Astrocyte of the spinal cord (primary cell): ENCODE measurements at regions not wholly inside any gene's neighbourhood (a gene's known extent, or its start where the extent isn't known, plus 50 kb on each side); places are given as distances from the start of the nearest gene placed in this dataset.

ENCODE experiments used
- DNase-seq: peaks from one replicate; pipeline ENCODE4 v3.0.0; 2011; ENCODE audit warnings: low read depth, low spot score
- H3K4me3 ChIP-seq: 2 replicates; pipeline ENCODE4 v1.5.1; 2011; ENCODE audit warnings: low read depth, mild to moderate bottlenecking, low read length, moderate library complexity
- in situ Hi-C: cut with HindIII; loops from 2 replicates; pipeline ENCODE4 v1.10.0; 2017; ENCODE audit warnings: low sequenced_read_pairs
- TF ChIP-seq, protein P1 (sequence below): IDR thresholded peaks from 2 replicates; pipeline ENCODE4 v1.5.1; 2012; ENCODE audit warnings: low read depth, mild to moderate bottlenecking, low read length, inconsistent platforms

- in situ Hi-C loops, result no loop called here
- TF ChIP-seq, protein P1, sequence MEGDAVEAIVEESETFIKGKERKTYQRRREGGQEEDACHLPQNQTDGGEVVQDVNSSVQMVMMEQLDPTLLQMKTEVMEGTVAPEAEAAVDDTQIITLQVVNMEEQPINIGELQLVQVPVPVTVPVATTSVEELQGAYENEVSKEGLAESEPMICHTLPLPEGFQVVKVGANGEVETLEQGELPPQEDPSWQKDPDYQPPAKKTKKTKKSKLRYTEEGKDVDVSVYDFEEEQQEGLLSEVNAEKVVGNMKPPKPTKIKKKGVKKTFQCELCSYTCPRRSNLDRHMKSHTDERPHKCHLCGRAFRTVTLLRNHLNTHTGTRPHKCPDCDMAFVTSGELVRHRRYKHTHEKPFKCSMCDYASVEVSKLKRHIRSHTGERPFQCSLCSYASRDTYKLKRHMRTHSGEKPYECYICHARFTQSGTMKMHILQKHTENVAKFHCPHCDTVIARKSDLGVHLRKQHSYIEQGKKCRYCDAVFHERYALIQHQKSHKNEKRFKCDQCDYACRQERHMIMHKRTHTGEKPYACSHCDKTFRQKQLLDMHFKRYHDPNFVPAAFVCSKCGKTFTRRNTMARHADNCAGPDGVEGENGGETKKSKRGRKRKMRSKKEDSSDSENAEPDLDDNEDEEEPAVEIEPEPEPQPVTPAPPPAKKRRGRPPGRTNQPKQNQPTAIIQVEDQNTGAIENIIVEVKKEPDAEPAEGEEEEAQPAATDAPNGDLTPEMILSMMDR, result no peak
- no peak overlapping the region for H3K4me3 ChIP-seq
- no peak for DNase-seq
Measured at GRCh38 chr7:50196719-50197118, 103.7 kb upstream of the ZPBP start.

DNA sequence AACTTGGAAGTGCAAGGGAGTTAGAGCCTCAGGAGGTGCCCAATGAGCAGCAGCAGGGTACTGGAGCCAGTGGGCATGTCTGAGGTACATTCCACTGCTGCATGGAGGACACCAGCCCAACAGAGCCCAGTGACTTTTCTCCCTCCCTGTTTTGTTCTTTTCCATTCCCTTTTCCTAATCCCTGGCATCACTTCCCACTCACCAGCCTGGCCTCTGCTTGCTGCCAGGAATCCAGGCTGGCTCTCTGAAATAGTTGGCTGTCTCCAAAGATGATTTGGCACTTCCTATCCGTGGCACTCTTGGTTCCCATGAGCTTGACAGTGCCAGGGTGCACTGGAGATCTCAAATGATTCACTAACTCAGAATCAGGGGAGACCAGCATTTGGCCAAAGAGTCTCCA lies 97.7 kb upstream of the ZPBP start:
- no peak for DNase-seq
- TF ChIP-seq, protein P1, result no peak
- in situ Hi-C loops, result no loop called here
- H3K4me3 ChIP-seq, result no peak overlapping the region

- TF ChIP-seq, protein P1, result no peak
- DNase-seq, result no peak
- H3K4me3 ChIP-seq, result no peak overlapping the region
- in situ Hi-C loops, result no loop called here
Measured at GRCh38 chr7:50189371-50189770, 96.3 kb upstream of the ZPBP start.

DNA sequence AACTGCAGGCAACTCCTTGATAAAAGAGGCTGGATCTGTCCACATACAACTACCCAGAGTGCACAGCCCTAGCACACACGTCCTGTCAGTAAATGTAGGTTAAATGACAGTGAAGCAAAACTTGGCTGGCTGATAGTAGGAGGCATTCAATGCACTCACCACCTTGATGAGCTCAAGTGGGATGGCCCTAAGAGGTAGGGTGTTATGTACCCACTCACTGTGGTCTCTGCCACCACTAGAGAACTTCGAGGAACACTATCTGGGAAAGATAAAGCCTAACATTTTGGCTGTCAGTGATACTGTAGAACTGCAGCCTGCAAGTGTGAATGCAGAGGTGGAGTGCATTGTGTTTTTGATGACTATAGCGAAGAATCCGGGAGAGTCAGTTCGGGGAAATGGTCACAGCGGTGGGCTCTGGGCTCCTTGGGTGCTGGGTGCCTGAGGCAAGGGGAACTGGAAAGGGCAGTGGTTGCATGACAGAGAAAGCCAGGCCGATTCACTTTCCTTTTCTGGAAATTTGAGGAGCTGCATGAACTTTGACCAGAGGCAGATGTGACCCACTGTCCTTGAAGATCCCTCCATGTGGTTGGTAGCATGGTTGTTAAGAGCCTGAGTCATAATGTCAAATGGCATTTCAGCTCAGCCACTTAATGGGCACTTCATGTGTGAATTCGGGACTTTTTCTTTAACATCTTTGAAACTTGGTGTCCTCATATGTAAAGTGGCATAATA lies 93.1 kb upstream of the ZPBP start:
- TF ChIP-seq, protein P1, result no peak
- in situ Hi-C loops, result no loop called here
- DNase-seq, result no peak
- no peak overlapping the region for H3K4me3 ChIP-seq

- in situ Hi-C loops, result no loop called here
Measured at GRCh38 chr7:50185208-50185607, 92.2 kb upstream of the ZPBP start.

GRCh38 chr7:50184271-50184990 lies 91.4 kb upstream of the ZPBP start:
- no peak overlapping the region for H3K4me3 ChIP-seq
- no peak for DNase-seq
- TF ChIP-seq, protein P1, result no peak
- in situ Hi-C loops, result no loop called here

More at GRCh38 chr7:50185208-50185607, 92.2 kb upstream of the ZPBP start:
- DNase-seq, result no peak
- TF ChIP-seq, protein P1, result no peak
- no peak overlapping the region for H3K4me3 ChIP-seq
